GM19452 (cell line): ENCODE measurements at regions not wholly inside any gene's neighbourhood (a gene's known extent, or its start where the extent isn't known, plus 50 kb on each side); places are given as distances from the start of the nearest gene placed in this dataset.
"Not testable (repeated sequence)": the region's sequence is repeated elsewhere in the genome, so short reads cannot be mapped to it uniquely, and the experiment has no call there.

ENCODE experiments used
- ATAC-seq: cut with Tn5 transposase; IDR thresholded peaks from one replicate; pipeline ENCODE4 v1.9.1; 2021; ENCODE audit not compliant: unreplicated experiment

- no peak for ATAC-seq
Measured at GRCh38 chr2:129015397-129016285, 697.0 kb upstream of the HS6ST1 start.

GRCh38 chr2:129016972-129017371 is 698.3 kb upstream of the HS6ST1 start:
- ATAC-seq = no peak

- ATAC-seq = no peak
Measured at GRCh38 chr2:129024796-129025195, 706.1 kb upstream of the HS6ST1 start.

- ATAC-seq = no peak
Measured at GRCh38 chr2:129035992-129036391, 717.3 kb upstream of the HS6ST1 start.

GRCh38 chr2:129043677-129044076 is 725.0 kb upstream of the HS6ST1 start:
- ATAC-seq = not testable (repeated sequence)

GRCh38 chr2:129046475-129046874 is 727.8 kb upstream of the HS6ST1 start:
- ATAC-seq = not testable (repeated sequence)

GRCh38 chr2:129050101-129050500 is 731.4 kb upstream of the HS6ST1 start:
- ATAC-seq = no peak

- no peak for ATAC-seq
Measured at GRCh38 chr2:129055242-129055641, 736.6 kb upstream of the HS6ST1 start.

- no peak for ATAC-seq
Measured at GRCh38 chr2:129055824-129056223, 737.2 kb upstream of the HS6ST1 start.

- ATAC-seq = no peak
Measured at GRCh38 chr2:129056309-129056958, 737.8 kb upstream of the HS6ST1 start.

GRCh38 chr2:129056959-129057317 is 738.3 kb upstream of the HS6ST1 start:
- no peak for ATAC-seq

GRCh38 chr2:129058981-129059380 is 740.3 kb upstream of the HS6ST1 start:
- no peak for ATAC-seq

GRCh38 chr2:129059476-129059875 is 740.8 kb upstream of the HS6ST1 start:
- ATAC-seq = no peak

- ATAC-seq = no peak
Measured at GRCh38 chr2:129061069-129061768, 742.6 kb upstream of the HS6ST1 start.

- ATAC-seq = no peak
Measured at GRCh38 chr2:129061769-129062121, 743.1 kb upstream of the HS6ST1 start.

GRCh38 chr2:129062146-129062912 is 743.7 kb upstream of the HS6ST1 start:
- ATAC-seq = no peak

GRCh38 chr2:129067070-129067469 is 748.4 kb upstream of the HS6ST1 start:
- no peak for ATAC-seq

GRCh38 chr2:129067953-129068352 is 749.3 kb upstream of the HS6ST1 start:
- no peak for ATAC-seq

GRCh38 chr2:129068543-129068942 is 749.9 kb upstream of the HS6ST1 start:
- no peak for ATAC-seq

- no peak for ATAC-seq
Measured at GRCh38 chr2:129069875-129070594, 751.4 kb upstream of the HS6ST1 start.
